GM12864 (cell line): ENCODE measurements at regions not wholly inside any gene's neighbourhood (a gene's known extent, or its start where the extent isn't known, plus 50 kb on each side); places are given as distances from the start of the nearest gene placed in this dataset.

Experiments
- DNase-seq: peaks from one replicate; pipeline ENCODE4 v3.0.0-alpha.2; 2011; ENCODE audit warnings: low read depth
- H3K4me3 ChIP-seq: 2 replicates; pipeline ENCODE4 v1.5.1; 2011; ENCODE audit warnings: mild to moderate bottlenecking, low read depth, low read length, control low read depth
- CTCF ChIP-seq: IDR thresholded peaks from 2 replicates; pipeline ENCODE4 v1.5.1; 2011; ENCODE audit warnings: low read depth, mild to moderate bottlenecking, moderate library complexity, low read length, control low read depth, inconsistent platforms; ENCODE audit errors: missing control alignments

DNA sequence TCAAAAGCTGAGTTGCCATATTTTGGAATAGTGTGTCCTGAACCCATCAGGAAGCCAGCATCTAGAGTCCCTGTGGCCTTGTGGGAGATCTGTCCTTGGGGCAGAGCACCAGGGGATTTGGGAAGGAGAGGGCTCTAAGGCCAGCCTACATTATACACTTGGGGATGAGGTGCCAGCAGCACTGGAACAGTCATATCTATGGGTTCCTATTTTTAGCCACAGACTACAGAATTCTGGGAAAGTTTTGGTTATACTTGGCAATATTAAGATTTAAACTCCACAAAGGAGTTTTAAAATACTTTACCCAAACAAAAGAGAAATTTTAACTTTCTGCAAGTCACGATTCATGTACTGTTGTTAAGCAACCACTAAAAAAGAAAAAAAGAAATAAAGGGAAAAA is 405.7 kb upstream of the MMADHC start:
- no peak for TF ChIP-seq CTCF
- H3K4me3 ChIP-seq: no peak overlapping the region
- DNase-seq: no peak

DNA sequence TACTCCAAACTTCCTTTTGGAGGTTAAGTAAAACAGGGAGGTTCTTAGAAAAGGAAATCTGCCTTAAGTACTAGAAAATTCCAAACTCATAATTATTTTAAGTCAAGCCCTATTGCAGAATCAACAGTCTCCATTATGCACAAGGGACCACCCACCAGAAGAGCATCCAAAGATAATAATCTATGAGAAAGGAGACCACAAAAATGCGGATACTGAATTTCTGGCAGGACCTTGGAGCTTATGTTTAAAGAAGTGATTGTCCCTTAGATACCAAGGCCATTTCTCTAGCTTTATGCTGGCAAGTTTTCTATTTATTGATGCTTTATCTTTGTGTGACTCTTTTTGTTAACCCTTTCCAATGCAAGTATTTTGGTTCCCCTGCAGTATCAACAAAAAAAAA is 404.0 kb upstream of the MMADHC start:
- no peak for DNase-seq
- TF ChIP-seq CTCF: no peak

DNA sequence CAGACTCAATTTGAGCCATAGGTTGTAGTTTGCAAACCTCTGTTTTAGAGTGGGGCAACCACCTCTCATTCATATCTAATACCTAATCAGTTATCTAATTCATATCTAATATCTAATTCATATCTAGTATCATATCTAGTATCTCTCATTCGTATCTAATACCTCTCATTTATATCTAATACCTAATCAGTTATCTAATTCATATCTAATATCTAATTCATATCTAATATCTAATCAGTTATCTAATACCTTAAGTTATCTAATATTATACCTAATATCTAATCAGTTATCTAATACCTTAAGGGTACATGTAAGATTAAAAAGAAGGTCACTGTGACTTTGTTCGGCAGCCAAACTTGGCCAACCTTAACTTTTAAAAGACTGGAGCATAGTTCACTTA is 403.4 kb upstream of the MMADHC start:
- TF ChIP-seq CTCF: no peak
- H3K4me3 ChIP-seq: no peak overlapping the region
- DNase-seq: no peak

More for the DNA sequence above, 404.0 kb upstream of the MMADHC start:
- H3K4me3 ChIP-seq: no peak overlapping the region

- no peak for DNase-seq
- TF ChIP-seq CTCF: no peak
- no peak overlapping the region for H3K4me3 ChIP-seq
Measured at GRCh38 chr2:149989447-149990063, 402.0 kb upstream of the MMADHC start.

GRCh38 chr2:149988361-149988760 is 400.8 kb upstream of the MMADHC start:
- no peak for TF ChIP-seq CTCF
- DNase-seq: no peak
- H3K4me3 ChIP-seq: no peak overlapping the region

GRCh38 chr2:149986861-149987260 is 399.3 kb upstream of the MMADHC start:
- no peak for TF ChIP-seq CTCF
- no peak for DNase-seq
- no peak overlapping the region for H3K4me3 ChIP-seq

GRCh38 chr2:149984311-149984710 is 396.7 kb upstream of the MMADHC start:
- H3K4me3 ChIP-seq: no peak overlapping the region
- TF ChIP-seq CTCF: no peak
- DNase-seq: no peak
